NCI-H2107 treated with DMSO at 0.1 percent for 48 hours (cell line): ENCODE measurements at regions not wholly inside any gene's neighbourhood (a gene's known extent, or its start where the extent isn't known, plus 50 kb on each side); places are given as distances from the start of the nearest gene placed in this dataset.

Experiments used
- DNase-seq: peaks from one replicate; lab custom pipeline; 2025; ENCODE audit not compliant: unreplicated experiment; lab: John Stamatoyannopoulos, UW

GRCh38 chr7:10225275-10225674 is 748.4 kb upstream of the PHF14 start:
- DNase-seq, result no peak

- no peak for DNase-seq
Observed at GRCh38 chr7:10237306-10237705, 736.4 kb upstream of the PHF14 start.

GRCh38 chr7:10238641-10239040 is 735.0 kb upstream of the PHF14 start:
- DNase-seq, result no peak

DNA sequence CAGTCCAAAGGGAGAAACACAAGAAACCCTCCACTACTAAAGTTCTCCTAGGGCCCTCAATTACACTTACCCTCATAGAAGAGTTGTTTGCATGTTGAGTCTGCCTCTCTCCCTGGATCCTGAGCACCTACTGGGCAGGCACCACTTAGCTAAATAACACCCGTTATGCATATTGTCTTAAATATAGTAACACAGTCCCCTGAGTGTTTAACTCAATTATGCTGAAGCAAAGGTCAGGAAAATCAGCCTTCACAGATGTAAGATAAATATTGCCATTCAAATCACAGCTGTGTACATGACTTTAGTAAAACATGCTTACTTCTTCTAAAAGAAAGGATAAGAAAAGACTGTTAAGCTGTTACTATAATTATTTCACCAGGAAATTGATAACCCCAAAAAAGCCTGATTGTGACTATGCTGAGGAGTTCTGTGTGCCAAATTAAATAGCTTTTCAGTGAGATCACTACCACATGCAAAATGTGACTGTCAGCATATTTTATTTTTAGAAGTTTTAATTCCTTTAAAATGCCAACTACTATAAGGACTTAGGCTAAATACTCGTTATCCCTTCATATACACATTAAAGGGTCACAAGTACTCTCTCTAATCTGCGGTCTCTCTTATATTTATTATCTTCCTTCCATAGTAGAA is 733.9 kb upstream of the PHF14 start:
- peak; percentile 3 for DNase-seq

GRCh38 chr7:10245406-10245805 is 728.3 kb upstream of the PHF14 start:
- DNase-seq, result no peak

- no peak for DNase-seq
Observed at GRCh38 chr7:10257438-10257837, 716.2 kb upstream of the PHF14 start.

- no peak for DNase-seq
Observed at GRCh38 chr7:10266976-10267375, 706.7 kb upstream of the PHF14 start.

GRCh38 chr7:10268034-10268433 is 705.6 kb upstream of the PHF14 start:
- no peak for DNase-seq

DNA sequence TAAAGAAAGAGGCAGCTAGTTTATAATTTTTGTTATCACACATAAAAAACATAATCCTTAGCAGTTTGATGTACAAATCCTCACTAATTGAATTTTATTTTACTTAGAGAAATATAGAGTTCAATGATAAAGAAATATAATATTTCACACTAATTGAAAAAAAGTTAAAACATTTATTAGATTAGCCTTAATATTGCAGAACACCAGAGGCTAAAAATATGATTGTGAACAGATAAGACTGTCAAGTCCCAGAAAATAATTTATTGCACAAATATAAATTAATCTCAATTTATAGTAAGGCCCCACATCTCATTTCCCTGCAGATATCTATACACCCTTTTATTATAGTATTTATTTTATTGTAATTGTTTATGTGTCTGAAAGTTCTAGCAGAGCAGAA is 690.8 kb upstream of the PHF14 start:
- no peak for DNase-seq

DNA sequence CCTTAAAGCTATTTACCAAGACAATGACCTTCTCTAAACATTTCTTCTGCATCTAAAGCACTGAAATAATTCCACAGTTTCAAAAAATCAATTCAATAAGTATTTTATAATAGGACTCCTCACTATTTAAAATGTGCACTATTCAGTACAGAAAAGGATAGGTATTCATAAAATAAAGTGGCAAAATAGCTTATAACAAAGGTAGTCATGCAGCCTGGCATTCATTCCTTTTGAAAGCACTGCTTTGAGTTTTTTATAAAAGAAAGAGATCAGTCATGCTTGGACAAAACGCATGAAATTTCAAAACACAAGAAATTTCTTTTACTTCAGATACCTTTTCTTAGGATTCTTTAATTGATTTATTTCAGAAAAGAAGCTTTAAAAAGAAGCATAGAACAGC is 689.7 kb upstream of the PHF14 start:
- no peak for DNase-seq

DNA sequence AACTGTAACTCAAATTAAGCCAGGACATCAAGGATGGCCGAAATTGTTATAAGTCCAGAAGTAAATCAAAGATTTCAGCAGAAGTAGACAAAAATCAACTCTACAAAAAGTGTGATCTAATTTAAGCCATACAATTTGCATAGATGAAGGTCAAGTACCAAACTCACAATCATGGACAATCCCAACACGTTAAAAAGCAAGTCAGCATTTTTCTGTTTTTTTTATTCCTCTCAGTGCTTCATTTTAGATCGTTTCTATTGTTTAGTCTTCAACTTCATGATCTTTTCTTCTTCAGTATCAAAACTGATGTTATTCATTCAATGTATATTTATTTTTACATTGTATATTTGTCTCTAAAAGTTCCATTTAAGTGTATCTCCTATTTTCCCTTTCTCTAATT is 674.3 kb upstream of the PHF14 start:
- DNase-seq, result no peak

DNA sequence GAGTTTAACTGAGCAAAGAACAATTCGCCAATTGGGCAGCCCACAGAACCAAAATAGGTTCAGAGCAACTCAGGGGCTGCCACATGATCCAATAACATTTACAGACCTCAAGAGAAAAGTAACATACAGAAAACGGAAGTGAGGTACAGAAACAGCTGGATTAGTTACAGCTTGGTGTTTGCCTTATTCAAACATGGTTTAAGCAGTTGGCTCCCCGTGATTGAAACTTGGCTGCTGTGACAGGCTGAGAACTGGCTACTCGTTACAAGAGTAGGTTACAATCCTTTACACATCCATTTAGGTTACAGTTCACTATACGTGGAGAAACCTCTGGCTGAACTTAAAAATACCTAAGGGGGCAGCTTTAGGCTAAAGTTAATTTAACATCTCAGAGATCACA is 673.1 kb upstream of the PHF14 start:
- DNase-seq, result no peak

GRCh38 chr7:10308276-10308675 is 665.4 kb upstream of the PHF14 start:
- DNase-seq, result no peak

GRCh38 chr7:10312942-10313341 is 660.7 kb upstream of the PHF14 start:
- no peak for DNase-seq

DNA sequence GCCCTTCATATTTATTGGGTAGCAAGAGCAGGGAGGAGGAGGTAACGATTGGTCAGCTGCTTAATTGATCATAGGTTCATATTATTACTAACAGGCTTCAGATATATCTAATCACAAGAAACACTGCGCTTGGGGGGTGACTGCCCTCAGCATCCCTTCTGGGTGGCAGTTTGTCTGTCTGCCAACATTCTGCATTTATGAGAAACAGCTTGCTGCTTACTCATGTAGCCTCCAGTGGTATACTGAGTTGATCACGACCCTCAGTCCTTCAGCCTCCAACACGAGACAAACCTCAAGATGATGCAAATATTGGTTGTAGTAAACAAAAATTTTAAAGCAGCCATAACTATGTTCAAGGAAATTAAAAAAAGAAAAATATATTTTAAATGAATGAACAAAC is 657.8 kb upstream of the PHF14 start:
- DNase-seq, result no peak

GRCh38 chr7:10316488-10316887 is 657.2 kb upstream of the PHF14 start:
- no peak for DNase-seq

GRCh38 chr7:10325395-10325794 is 648.3 kb upstream of the PHF14 start:
- no peak for DNase-seq

GRCh38 chr7:10343108-10343507 is 630.6 kb upstream of the PHF14 start:
- DNase-seq, result no peak

- no peak for DNase-seq
Observed at GRCh38 chr7:10346032-10346431, 627.6 kb upstream of the PHF14 start.

DNA sequence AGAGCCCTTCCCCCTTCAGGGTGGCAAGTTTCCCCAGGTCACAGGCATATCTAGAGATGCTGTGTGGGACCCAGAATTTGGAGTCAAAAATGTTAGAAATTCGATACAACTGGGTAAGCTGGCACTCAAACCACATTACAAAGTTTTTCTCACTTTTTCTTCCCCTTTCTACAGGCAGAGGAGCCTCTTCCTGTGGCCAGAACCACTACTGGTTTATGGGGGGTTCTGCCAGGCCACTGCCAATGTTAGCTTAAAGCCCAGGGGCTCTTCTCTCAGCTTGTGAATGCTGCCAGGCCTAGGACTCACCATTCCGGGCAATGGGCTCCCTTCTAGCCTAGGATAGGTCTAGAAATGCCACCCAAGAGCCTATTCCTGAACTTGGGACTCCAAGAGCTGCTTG is 617.9 kb upstream of the PHF14 start:
- no peak for DNase-seq

DNA sequence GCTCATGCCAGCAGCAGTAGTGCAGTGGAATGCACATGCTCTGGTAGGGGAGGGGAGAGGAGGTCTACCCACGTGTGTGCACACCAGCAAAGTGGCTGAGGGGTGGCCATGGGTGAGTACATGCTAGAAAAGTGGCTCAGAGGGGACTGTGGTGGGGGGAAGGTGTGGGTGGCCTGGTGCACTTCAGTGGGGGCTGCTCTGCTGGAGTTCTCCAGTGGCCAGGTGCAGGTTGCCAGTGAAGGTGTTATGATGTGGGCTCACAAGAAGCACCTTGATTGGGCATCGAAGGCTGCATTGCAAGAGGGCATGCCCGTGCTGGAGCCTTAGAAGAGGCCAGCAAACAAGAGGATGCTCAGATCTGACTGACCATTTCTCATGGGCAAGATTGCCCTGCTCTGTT is 613.6 kb upstream of the PHF14 start:
- DNase-seq, result no peak

GRCh38 chr7:10401793-10402192 is 571.9 kb upstream of the PHF14 start:
- DNase-seq, result no peak

- peak; percentile 74 for DNase-seq
Observed at GRCh38 chr7:10412422-10413019, 561.2 kb upstream of the PHF14 start.
